Gastroesophageal sphincter (tissue), 3 donors: ENCODE measurements at regions not wholly inside any gene's neighbourhood (a gene's known extent, or its start where the extent isn't known, plus 50 kb on each side); places are given as distances from the start of the nearest gene placed in this dataset.

ENCODE experiments used
- EP300 ChIP-seq: sonication (generic); formaldehyde crosslinking; IDR thresholded peaks from one replicate; pipeline ENCODE4 v1.6.1; 2017; ENCODE audit warnings: antibody characterized with exemption, mild to moderate bottlenecking
- POLR2A ChIP-seq, 2 donors: fragments of 450-650 bp; IDR thresholded peaks; one replicate each; pipeline ENCODE4 v1.6.1; 2017; ENCODE audit warnings: antibody characterized with exemption in 2 of 2, mild to moderate bottlenecking in 2 of 2, moderate library complexity in 1 of 2
- POLR2AphosphoS5 ChIP-seq: sonication (generic); formaldehyde crosslinking; IDR thresholded peaks from one replicate; pipeline ENCODE4 v1.6.1; 2017; ENCODE audit warnings: antibody characterized with exemption
- TF ChIP-seq, protein P1 (sequence below), 4 experiments: fragments of 200-600 bp in 2 of 4; fragments of 450-650 bp in 2 of 4; sonication (generic) in 1 of 4; IDR thresholded peaks; one replicate each; pipeline ENCODE4 v1.5.1; 2017 to 2019; ENCODE audit warnings: antibody characterized with exemption in 4 of 4, mild to moderate bottlenecking in 2 of 4, moderate library complexity in 2 of 4

DNA sequence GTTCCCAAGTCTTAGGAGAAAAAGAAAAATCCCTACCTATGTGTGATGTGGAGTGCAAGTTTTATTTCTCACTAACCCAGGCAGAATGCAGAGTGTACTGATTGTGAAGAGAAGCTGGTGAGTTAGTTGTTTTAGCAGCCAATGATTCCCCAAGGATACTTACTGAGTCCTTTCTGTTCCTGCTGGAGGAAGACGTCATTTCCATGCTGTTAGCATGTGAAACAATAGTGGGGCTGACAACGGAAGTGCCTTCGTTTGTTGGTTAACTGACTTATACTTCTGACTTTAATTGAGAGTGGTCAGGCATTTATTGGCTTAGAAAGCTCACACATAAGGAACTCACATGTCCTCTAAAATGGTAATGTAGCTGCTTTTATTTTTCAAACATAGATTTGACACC lies 180.6 kb downstream of the MC4R start:
- TF ChIP-seq, protein P1, sequence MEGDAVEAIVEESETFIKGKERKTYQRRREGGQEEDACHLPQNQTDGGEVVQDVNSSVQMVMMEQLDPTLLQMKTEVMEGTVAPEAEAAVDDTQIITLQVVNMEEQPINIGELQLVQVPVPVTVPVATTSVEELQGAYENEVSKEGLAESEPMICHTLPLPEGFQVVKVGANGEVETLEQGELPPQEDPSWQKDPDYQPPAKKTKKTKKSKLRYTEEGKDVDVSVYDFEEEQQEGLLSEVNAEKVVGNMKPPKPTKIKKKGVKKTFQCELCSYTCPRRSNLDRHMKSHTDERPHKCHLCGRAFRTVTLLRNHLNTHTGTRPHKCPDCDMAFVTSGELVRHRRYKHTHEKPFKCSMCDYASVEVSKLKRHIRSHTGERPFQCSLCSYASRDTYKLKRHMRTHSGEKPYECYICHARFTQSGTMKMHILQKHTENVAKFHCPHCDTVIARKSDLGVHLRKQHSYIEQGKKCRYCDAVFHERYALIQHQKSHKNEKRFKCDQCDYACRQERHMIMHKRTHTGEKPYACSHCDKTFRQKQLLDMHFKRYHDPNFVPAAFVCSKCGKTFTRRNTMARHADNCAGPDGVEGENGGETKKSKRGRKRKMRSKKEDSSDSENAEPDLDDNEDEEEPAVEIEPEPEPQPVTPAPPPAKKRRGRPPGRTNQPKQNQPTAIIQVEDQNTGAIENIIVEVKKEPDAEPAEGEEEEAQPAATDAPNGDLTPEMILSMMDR (IDR thresholded peaks at IDR 0.05) = no peak
- no peak for TF ChIP-seq POLR2A (IDR thresholded peaks at IDR 0.05)
- TF ChIP-seq EP300 = no peak
- no peak for TF ChIP-seq POLR2AphosphoS5
